ENCODE measurements at regions not wholly inside any gene's neighbourhood (a gene's known extent, or its start where the extent isn't known, plus 50 kb on each side); places are given as distances from the start of the nearest gene placed in this dataset.
"Not testable (repeated sequence)": the region's sequence is repeated elsewhere in the genome, so short reads cannot be mapped to it uniquely, and the experiment has no call there.

GRCh38 chr4:123640271-123640670 lies 243.7 kb downstream of the SPRY1 start:
- Mint-ChIP-seq H3K4me3 (peak overlapping the region; percentile 13 to 14), H3K27me3 (no peaks in the 10 kb centered on the region), H3K4me1 (peaks cover 15% of the 10 kb centered on the region), H3K9me3 (peaks cover 23 to 26% of the 10 kb centered on the region in 2 donors), H3K27ac (peak overlapping the region; percentile 95 to 98)
- DNase-seq (peak in 1 of 2 donors; percentile 23), ATAC-seq (peak; percentile 95)

GRCh38 chr4:123640824-123641223 lies 244.2 kb downstream of the SPRY1 start:
- no peak for ATAC-seq
- H3K4me1 Mint-ChIP-seq = peaks cover 15% of the 10 kb centered on the region
- DNase-seq = no peak
- H3K27me3 Mint-ChIP-seq = no peaks in the 10 kb centered on the region
- H3K9me3 Mint-ChIP-seq = peaks cover 23 to 24% of the 10 kb centered on the region in 2 donors
- no peak overlapping the region for H3K27ac Mint-ChIP-seq
- H3K4me3 Mint-ChIP-seq = no peak overlapping the region

- H3K9me3 Mint-ChIP-seq = peaks cover 0 to 5% of the 10 kb centered on the region in 2 donors
- H3K27ac Mint-ChIP-seq = no peak overlapping the region
- no peak for ATAC-seq
- DNase-seq = no peak
- H3K27me3 Mint-ChIP-seq = no peaks in the 10 kb centered on the region
- H3K4me3 Mint-ChIP-seq = no peak overlapping the region
- H3K4me1 Mint-ChIP-seq = peaks cover 15% of the 10 kb centered on the region
Observed at GRCh38 chr4:123643691-123644090, 247.1 kb downstream of the SPRY1 start.

- Mint-ChIP-seq H3K27ac (no peak overlapping the region), H3K9me3 (no peaks in the 10 kb centered on the region), H3K27me3 (no peaks in the 10 kb centered on the region), H3K4me1 (no peaks in the 10 kb centered on the region), H3K4me3 (no peak overlapping the region)
- DNase-seq = no peak
- ATAC-seq = no peak
Observed at GRCh38 chr4:123649250-123649644, 252.7 kb downstream of the SPRY1 start.

GRCh38 chr4:123649645-123650391 lies 253.2 kb downstream of the SPRY1 start:
- DNase-seq (no peak), ATAC-seq (no peak)
- no peak overlapping the region for H3K4me3 Mint-ChIP-seq

GRCh38 chr4:123651066-123651465 lies 254.5 kb downstream of the SPRY1 start:
- Mint-ChIP-seq H3K4me3 (no peak overlapping the region), H3K27me3 (no peaks in the 10 kb centered on the region), H3K9me3 (peaks cover 0 to 2% of the 10 kb centered on the region in 2 donors), H3K4me1 (no peaks in the 10 kb centered on the region), H3K27ac (no peak overlapping the region)
- no peak for DNase-seq
- no peak for ATAC-seq

More at GRCh38 chr4:123649645-123650391, 253.2 kb downstream of the SPRY1 start:
- no peaks in the 10 kb centered on the region for H3K4me1 Mint-ChIP-seq
- H3K27me3 Mint-ChIP-seq = no peaks in the 10 kb centered on the region
- H3K27ac Mint-ChIP-seq = peak overlapping the region in 1 of 2 donors; percentile 34
- H3K9me3 Mint-ChIP-seq = no peaks in the 10 kb centered on the region

GRCh38 chr4:123651536-123652180 lies 255.1 kb downstream of the SPRY1 start:
- peaks cover 0 to 6% of the 10 kb centered on the region in 2 donors for H3K9me3 Mint-ChIP-seq
- ATAC-seq = no peak
- no peaks in the 10 kb centered on the region for H3K27me3 Mint-ChIP-seq
- DNase-seq = no peak
- no peak overlapping the region for H3K4me3 Mint-ChIP-seq
- H3K27ac Mint-ChIP-seq = no peak overlapping the region
- H3K4me1 Mint-ChIP-seq = no peaks in the 10 kb centered on the region

- no peak overlapping the region for H3K27ac Mint-ChIP-seq
- no peaks in the 10 kb centered on the region for H3K27me3 Mint-ChIP-seq
- peaks cover 6 to 15% of the 10 kb centered on the region in 2 donors for H3K9me3 Mint-ChIP-seq
- H3K4me3 Mint-ChIP-seq = no peak overlapping the region
- ATAC-seq (no peak), DNase-seq (no peak)
- peaks cover 5% of the 10 kb centered on the region for H3K4me1 Mint-ChIP-seq
Observed at GRCh38 chr4:123652476-123652875, 255.9 kb downstream of the SPRY1 start.

GRCh38 chr4:123653236-123653635 lies 256.6 kb downstream of the SPRY1 start:
- DNase-seq (no peak), ATAC-seq (no peak)
- Mint-ChIP-seq H3K4me1 (peaks cover 9% of the 10 kb centered on the region), H3K9me3 (peaks cover 7 to 17% of the 10 kb centered on the region in 2 donors), H3K4me3 (no peak overlapping the region), H3K27me3 (no peaks in the 10 kb centered on the region), H3K27ac (no peak overlapping the region)

- H3K4me3 Mint-ChIP-seq, DNase-seq, ATAC-seq, H3K27ac Mint-ChIP-seq, H3K27me3 Mint-ChIP-seq: not testable (repeated sequence)
- H3K4me1 Mint-ChIP-seq = peaks cover 21% of the 10 kb centered on the region
- H3K9me3 Mint-ChIP-seq = peaks cover 7 to 17% of the 10 kb centered on the region in 2 donors
Observed at GRCh38 chr4:123656746-123657294, 260.2 kb downstream of the SPRY1 start.

- H3K4me1 Mint-ChIP-seq = peaks cover 21% of the 10 kb centered on the region
- DNase-seq, H3K27me3 Mint-ChIP-seq, H3K27ac Mint-ChIP-seq, H3K4me3 Mint-ChIP-seq: not testable (repeated sequence)
- peak; percentile 74 for ATAC-seq
- peaks cover 7 to 17% of the 10 kb centered on the region in 2 donors for H3K9me3 Mint-ChIP-seq
Observed at GRCh38 chr4:123657606-123658005, 261.0 kb downstream of the SPRY1 start.

- no peaks in the 10 kb centered on the region for H3K27me3 Mint-ChIP-seq
- ATAC-seq (no peak), DNase-seq (no peak)
- H3K9me3 Mint-ChIP-seq = peaks cover 7 to 17% of the 10 kb centered on the region in 2 donors
- no peak overlapping the region for H3K27ac Mint-ChIP-seq
- peaks cover 21% of the 10 kb centered on the region for H3K4me1 Mint-ChIP-seq
- no peak overlapping the region for H3K4me3 Mint-ChIP-seq
Observed at GRCh38 chr4:123659262-123659661, 262.7 kb downstream of the SPRY1 start.

GRCh38 chr4:123659730-123660129 lies 263.1 kb downstream of the SPRY1 start:
- H3K27ac Mint-ChIP-seq = no peak overlapping the region
- peaks cover 7 to 17% of the 10 kb centered on the region in 2 donors for H3K9me3 Mint-ChIP-seq
- ATAC-seq (no peak), DNase-seq (no peak)
- no peaks in the 10 kb centered on the region for H3K27me3 Mint-ChIP-seq
- peaks cover 21% of the 10 kb centered on the region for H3K4me1 Mint-ChIP-seq
- no peak overlapping the region for H3K4me3 Mint-ChIP-seq

- DNase-seq (no peak), ATAC-seq (no peak)
- no peak overlapping the region for H3K27ac Mint-ChIP-seq
- H3K4me3 Mint-ChIP-seq = no peak overlapping the region
- peaks cover 7 to 13% of the 10 kb centered on the region in 2 donors for H3K9me3 Mint-ChIP-seq
- peaks cover 2% of the 10 kb centered on the region for H3K27me3 Mint-ChIP-seq
- H3K4me1 Mint-ChIP-seq = peaks cover 21% of the 10 kb centered on the region
Observed at GRCh38 chr4:123661080-123661737, 264.6 kb downstream of the SPRY1 start.

GRCh38 chr4:123662827-123663226 lies 266.2 kb downstream of the SPRY1 start:
- peaks cover 13% of the 10 kb centered on the region for H3K4me1 Mint-ChIP-seq
- H3K27ac Mint-ChIP-seq = no peak overlapping the region
- ATAC-seq (no peak), DNase-seq (no peak)
- H3K4me3 Mint-ChIP-seq = no peak overlapping the region
- H3K27me3 Mint-ChIP-seq = peaks cover 17% of the 10 kb centered on the region
- H3K9me3 Mint-ChIP-seq = no peaks in the 10 kb centered on the region

Measured in stimulated activated naive CD8-positive, alpha-beta T cell treated with anti-CD3 and anti-CD28 coated beads, Interleukin-15, amount 100 ng/mL, for 72 hours (primary cell).